ENCODE measurements at regions not wholly inside any gene's neighbourhood (a gene's known extent, or its start where the extent isn't known, plus 50 kb on each side); places are given as distances from the start of the nearest gene placed in this dataset.

- Histone ChIP-seq H3K27me3 (peaks cover 0 to 8% of the 10 kb centered on the region in 2 donors), H3K27ac (no peak overlapping the region), H3K36me3 (no peaks in the 10 kb centered on the region), H3K4me3 (no peak overlapping the region), H3K9me3 (no peaks in the 10 kb centered on the region), H3K4me1 (no peaks in the 10 kb centered on the region)
- no peak for DNase-seq
- ATAC-seq, result no peak
- intact Hi-C loops (cut with DNase I), result no loop called here
- TF ChIP-seq, protein P1, sequence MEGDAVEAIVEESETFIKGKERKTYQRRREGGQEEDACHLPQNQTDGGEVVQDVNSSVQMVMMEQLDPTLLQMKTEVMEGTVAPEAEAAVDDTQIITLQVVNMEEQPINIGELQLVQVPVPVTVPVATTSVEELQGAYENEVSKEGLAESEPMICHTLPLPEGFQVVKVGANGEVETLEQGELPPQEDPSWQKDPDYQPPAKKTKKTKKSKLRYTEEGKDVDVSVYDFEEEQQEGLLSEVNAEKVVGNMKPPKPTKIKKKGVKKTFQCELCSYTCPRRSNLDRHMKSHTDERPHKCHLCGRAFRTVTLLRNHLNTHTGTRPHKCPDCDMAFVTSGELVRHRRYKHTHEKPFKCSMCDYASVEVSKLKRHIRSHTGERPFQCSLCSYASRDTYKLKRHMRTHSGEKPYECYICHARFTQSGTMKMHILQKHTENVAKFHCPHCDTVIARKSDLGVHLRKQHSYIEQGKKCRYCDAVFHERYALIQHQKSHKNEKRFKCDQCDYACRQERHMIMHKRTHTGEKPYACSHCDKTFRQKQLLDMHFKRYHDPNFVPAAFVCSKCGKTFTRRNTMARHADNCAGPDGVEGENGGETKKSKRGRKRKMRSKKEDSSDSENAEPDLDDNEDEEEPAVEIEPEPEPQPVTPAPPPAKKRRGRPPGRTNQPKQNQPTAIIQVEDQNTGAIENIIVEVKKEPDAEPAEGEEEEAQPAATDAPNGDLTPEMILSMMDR (IDR thresholded peaks at IDR 0.05), result no peak
These were observed 548.7 kb upstream of the CADM1 start for GRCh38 chr11:116052603-116053547.

DNA sequence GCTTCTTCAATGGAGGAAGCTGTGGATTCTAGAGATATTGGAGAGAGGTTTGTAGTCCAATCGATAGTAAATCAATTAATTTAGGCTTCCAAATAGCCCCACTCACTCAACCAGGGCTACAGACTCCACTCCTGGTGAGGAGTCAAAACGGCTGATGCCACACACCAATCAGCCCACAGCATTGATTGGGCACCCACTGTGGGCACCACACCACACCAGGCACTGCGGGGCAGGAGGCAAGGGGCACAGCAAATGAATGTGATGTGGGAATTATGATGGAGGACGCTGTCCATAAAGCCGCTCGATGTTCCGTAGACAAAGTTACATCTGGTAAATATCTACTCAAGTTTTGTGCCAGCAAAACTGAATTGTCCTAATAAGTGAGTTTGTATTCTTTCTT is 547.3 kb upstream of the CADM1 start:
- H3K4me3 ChIP-seq, result no peak overlapping the region
- H3K27me3 ChIP-seq, result peaks cover 0 to 8% of the 10 kb centered on the region in 2 donors
- no peak for ATAC-seq
- intact Hi-C loops (cut with DNase I), result no loop called here
- H3K36me3 ChIP-seq, result no peaks in the 10 kb centered on the region
- H3K27ac ChIP-seq, result no peak overlapping the region
- H3K9me3 ChIP-seq, result no peaks in the 10 kb centered on the region
- DNase-seq, result no peak
- no peaks in the 10 kb centered on the region for H3K4me1 ChIP-seq
- TF ChIP-seq, protein P1 (IDR thresholded peaks at IDR 0.05), result no peak

DNA sequence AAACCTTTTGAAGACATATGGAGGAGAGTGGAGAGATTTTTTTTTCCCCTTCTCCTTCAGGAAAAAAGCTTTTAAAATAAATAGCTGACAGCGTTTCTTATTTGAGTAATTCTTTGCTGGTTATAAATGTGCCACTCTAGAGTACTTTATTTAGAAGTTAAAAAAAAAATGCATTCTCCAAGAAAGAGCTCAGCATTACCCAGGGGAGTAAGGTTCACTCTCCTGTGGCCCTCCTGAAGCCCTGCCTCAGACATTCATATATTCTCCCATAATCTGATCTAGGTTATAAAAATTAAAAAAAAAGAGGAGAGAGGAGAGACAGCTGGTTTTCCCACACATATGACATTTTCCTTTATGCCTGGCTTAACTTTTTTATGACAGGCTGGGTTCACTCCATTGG is 545.2 kb upstream of the CADM1 start:
- DNase-seq (no peak), ATAC-seq (peak; percentile 57)
- Histone ChIP-seq H3K27me3 (peaks cover 0 to 1% of the 10 kb centered on the region in 2 donors), H3K9me3 (no peaks in the 10 kb centered on the region), H3K27ac (no peak overlapping the region), H3K36me3 (no peaks in the 10 kb centered on the region), H3K4me1 (no peaks in the 10 kb centered on the region), H3K4me3 (no peak overlapping the region)
- intact Hi-C loops (cut with DNase I), result no loop called here
- TF ChIP-seq, protein P1 (IDR thresholded peaks at IDR 0.05), result no peak

GRCh38 chr11:116046127-116046526 is 541.9 kb upstream of the CADM1 start:
- intact Hi-C loops (cut with DNase I), result no loop called here
- H3K9me3 ChIP-seq, result no peaks in the 10 kb centered on the region
- no peaks in the 10 kb centered on the region for H3K36me3 ChIP-seq
- H3K4me1 ChIP-seq, result no peaks in the 10 kb centered on the region
- TF ChIP-seq, protein P1 (IDR thresholded peaks at IDR 0.05), result no peak
- H3K4me3 ChIP-seq, result no peak overlapping the region
- no peaks in the 10 kb centered on the region for H3K27me3 ChIP-seq
- no peak for ATAC-seq
- DNase-seq, result no peak
- no peak overlapping the region for H3K27ac ChIP-seq

- Histone ChIP-seq H3K9me3 (no peaks in the 10 kb centered on the region), H3K36me3 (no peaks in the 10 kb centered on the region), H3K4me1 (no peaks in the 10 kb centered on the region), H3K27ac (no peak overlapping the region), H3K27me3 (no peaks in the 10 kb centered on the region), H3K4me3 (no peak overlapping the region)
- ATAC-seq (no peak), DNase-seq (no peak)
- TF ChIP-seq, protein P1 (IDR thresholded peaks at IDR 0.05), result no peak
- intact Hi-C loops (cut with DNase I), result no loop called here
These were observed 540.7 kb upstream of the CADM1 start for GRCh38 chr11:116044941-116045340.
